HepG2 (cell line): ENCODE measurements at regions not wholly inside any gene's neighbourhood (a gene's known extent, or its start where the extent isn't known, plus 50 kb on each side); places are given as distances from the start of the nearest gene placed in this dataset.

Source experiments
- BCLAF1 ChIP-seq: fragments of 450-650 bp; IDR thresholded peaks from 2 replicates; pipeline ENCODE4 v1.6.1; 2017; ENCODE audit warnings: mild to moderate bottlenecking
- CBFB ChIP-seq: sonication (generic); formaldehyde crosslinking; IDR thresholded peaks from 2 replicates; pipeline ENCODE4 v1.4.0; 2020; ENCODE audit warnings: missing genetic modification reagents
- CHD4 ChIP-seq: fragments of 200-600 bp; sonication (generic); IDR thresholded peaks from 2 replicates; pipeline ENCODE4 v1.7.0; 2017; ENCODE audit warnings: mild to moderate bottlenecking, low read length, borderline replicate concordance
- CTCF ChIP-seq: sonication (generic); formaldehyde crosslinking; IDR thresholded peaks from 2 replicates; pipeline ENCODE4 v1.5.0; 2020; ENCODE audit warnings: mild to moderate bottlenecking, missing genetic modification reagents, moderate library complexity
- FOXJ3 ChIP-seq: sonication (generic); formaldehyde crosslinking; IDR thresholded peaks from 2 replicates; pipeline ENCODE4 v1.4.0; 2020; ENCODE audit warnings: missing genetic modification reagents, mild to moderate bottlenecking, borderline replicate concordance
- HMGXB4 ChIP-seq, 2 experiments: sonication (generic) in 1 of 2; formaldehyde crosslinking in 1 of 2; IDR thresholded peaks; 2 replicates each; pipeline versions ENCODE4 v1.4.0 to v1.6.1; 2018 to 2020; ENCODE audit warnings: missing genetic modification reagents in 2 of 2, borderline replicate concordance in 1 of 2, low read depth in 1 of 2, mild to moderate bottlenecking in 1 of 2, missing biosample characterization in 1 of 2
- JUNB ChIP-seq: sonication (generic); formaldehyde crosslinking; IDR thresholded peaks from 2 replicates; pipeline ENCODE4 v1.8.0; 2022; ENCODE audit warnings: missing genetic modification reagents, mild to moderate bottlenecking, borderline replicate concordance
- MBNL3 ChIP-seq: fragments of 250-450 bp; sonication (Bioruptor Pico); conservative IDR thresholded peaks from 2 replicates; pipeline ENCODE4 v1.8.0; 2022; ENCODE audit warnings: mild to moderate bottlenecking, inconsistent platforms
- NFRKB ChIP-seq: fragments of 450-650 bp; IDR thresholded peaks from 2 replicates; pipeline ENCODE4 v1.6.1; 2017
- NR2F2 ChIP-seq: IDR thresholded peaks from 2 replicates; pipeline ENCODE4 v1.6.1; 2012; ENCODE audit warnings: low read depth, inconsistent platforms, borderline replicate concordance
- POLR2AphosphoS2 ChIP-seq: IDR thresholded peaks from 2 replicates; pipeline ENCODE4 v1.6.1; 2011; ENCODE audit warnings: low read depth, low read length, improper control_type of control experiment
- REST ChIP-seq, 2 experiments: IDR thresholded peaks; 2 replicates each; pipeline ENCODE4 v1.6.1; 2011 to 2012; ENCODE audit warnings: low read length in 2 of 2, borderline replicate concordance in 1 of 2, low read depth in 1 of 2, mild to moderate bottlenecking in 1 of 2, moderate library complexity in 1 of 2
- SMARCC2 ChIP-seq: fragments of 450-650 bp; IDR thresholded peaks from 2 replicates; pipeline ENCODE4 v1.6.1; 2017; ENCODE audit warnings: antibody characterized with exemption, mild to moderate bottlenecking
- TAF15 ChIP-seq: fragments of 200-400 bp; formaldehyde crosslinking; IDR thresholded peaks from one replicate; pipeline ENCODE4 v1.6.1; 2018; ENCODE audit warnings: mild to moderate bottlenecking, low read depth, low read length; ENCODE audit not compliant: poor library complexity, severe bottlenecking

GRCh38 chr10:4063717-4064116, 278.7 kb upstream of the KLF6 start:
- TF ChIP-seq FOXJ3 (CRISPR knock-in tag) (no peak), REST (IDR thresholded peaks at IDR 0.05; ENCODE audit: borderline replicate concordance in 1 of 2, low read depth in 1 of 2, low read length in 2 of 2) (no peak), HMGXB4 (CRISPR knock-in tag; IDR thresholded peaks at IDR 0.05; ENCODE audit: borderline replicate concordance in 1 of 2, low read depth in 1 of 2) (no peak), CBFB (CRISPR knock-in tag) (no peak), SMARCC2 (no peak), NR2F2 (no peak), POLR2AphosphoS2 (no peak), NFRKB (no peak), CTCF (no peak), CHD4 (no peak), JUNB (CRISPR knock-in tag) (no peak), BCLAF1 (no peak), MBNL3 (CRISPR knock-in tag) (no peak), TAF15 (no peak)
